ENCODE measurements at regions not wholly inside any gene's neighbourhood (a gene's known extent, or its start where the extent isn't known, plus 50 kb on each side); places are given as distances from the start of the nearest gene placed in this dataset.
"Not testable (repeated sequence)": the region's sequence is repeated elsewhere in the genome, so short reads cannot be mapped to it uniquely, and the experiment has no call there.

GRCh38 chr2:90231199-90231598 is 1539.7 kb downstream of the RPIA start:
- H3K27ac ChIP-seq (ENCODE audit: low read length); H3K27me3 ChIP-seq (ENCODE audit: low read length); DNase-seq; POLR2A ChIA-PET (ENCODE audit: unreplicated experiment); H3F3A ChIP-seq (ENCODE audit: low read length, unreplicated experiment); BruUV-seq (replicated peaks); H3K9me2 ChIP-seq (replicated peaks; ENCODE audit: low read length); H3K9ac ChIP-seq (ENCODE audit: low read length); CTCF ChIA-PET; H3K79me2 ChIP-seq (ENCODE audit: low read length); H2AFZ ChIP-seq (ENCODE audit: low read length); H3K4me3 ChIP-seq (ENCODE audit: low read length); H3K4me2 ChIP-seq (ENCODE audit: low read length); ATAC-seq; H3K36me3 ChIP-seq (ENCODE audit: low read depth, low read length); H3K4me1 ChIP-seq (ENCODE audit: insufficient read depth, low read length); H3K9me3 ChIP-seq (ENCODE audit: low read length); H4K20me1 ChIP-seq (ENCODE audit: low read length); intact Hi-C loops (cut with micrococcal nuclease): not testable (repeated sequence)

- H3K4me3 ChIP-seq (ENCODE audit: low read length); H3K79me2 ChIP-seq (ENCODE audit: low read length); H2AFZ ChIP-seq (ENCODE audit: low read length); H3K36me3 ChIP-seq (ENCODE audit: low read depth, low read length); intact Hi-C loops (cut with micrococcal nuclease); H3F3A ChIP-seq (ENCODE audit: low read length, unreplicated experiment); H3K4me1 ChIP-seq (ENCODE audit: insufficient read depth, low read length); POLR2A ChIA-PET (ENCODE audit: unreplicated experiment); H3K4me2 ChIP-seq (ENCODE audit: low read length); DNase-seq; H3K9me3 ChIP-seq (ENCODE audit: low read length); H3K9me2 ChIP-seq (replicated peaks; ENCODE audit: low read length); BruUV-seq (replicated peaks); H3K27ac ChIP-seq (ENCODE audit: low read length); ATAC-seq; H4K20me1 ChIP-seq (ENCODE audit: low read length); H3K9ac ChIP-seq (ENCODE audit: low read length); H3K27me3 ChIP-seq (ENCODE audit: low read length); CTCF ChIA-PET: not testable (repeated sequence)
Observed at GRCh38 chr2:90235452-90235851, 1544.0 kb downstream of the RPIA start.

GRCh38 chr2:90237923-90238361 is 1546.5 kb downstream of the RPIA start:
- TF ChIP-seq CTCF (conservative IDR thresholded peaks at IDR 0.05; ENCODE audit: low read depth, low read length) = 0 out of 2 replicates have a peak, but pooled peaks have one; percentile 19
- POLR2A ChIA-PET (ENCODE audit: unreplicated experiment); H3K4me3 ChIP-seq (ENCODE audit: low read length); H3K36me3 ChIP-seq (ENCODE audit: low read depth, low read length); H3K4me2 ChIP-seq (ENCODE audit: low read length); H3K27me3 ChIP-seq (ENCODE audit: low read length); H3K9me2 ChIP-seq (replicated peaks; ENCODE audit: low read length); intact Hi-C loops (cut with micrococcal nuclease); H3K27ac ChIP-seq (ENCODE audit: low read length); H2AFZ ChIP-seq (ENCODE audit: low read length); ATAC-seq; BruUV-seq (replicated peaks); H3K4me1 ChIP-seq (ENCODE audit: insufficient read depth, low read length); CTCF ChIA-PET; H3K9ac ChIP-seq (ENCODE audit: low read length); H3K9me3 ChIP-seq (ENCODE audit: low read length); H3F3A ChIP-seq (ENCODE audit: low read length, unreplicated experiment); H3K79me2 ChIP-seq (ENCODE audit: low read length); H4K20me1 ChIP-seq (ENCODE audit: low read length): not testable (repeated sequence)
- DNase-seq = peak; percentile 10

- H3K36me3 ChIP-seq (ENCODE audit: low read depth, low read length); H3K4me3 ChIP-seq (ENCODE audit: low read length); H3K79me2 ChIP-seq (ENCODE audit: low read length); H3K9me3 ChIP-seq (ENCODE audit: low read length); H2AFZ ChIP-seq (ENCODE audit: low read length); ATAC-seq; DNase-seq; intact Hi-C loops (cut with micrococcal nuclease); CTCF ChIA-PET; H3K27ac ChIP-seq (ENCODE audit: low read length); H3K9me2 ChIP-seq (replicated peaks; ENCODE audit: low read length); H4K20me1 ChIP-seq (ENCODE audit: low read length); H3F3A ChIP-seq (ENCODE audit: low read length, unreplicated experiment); H3K9ac ChIP-seq (ENCODE audit: low read length); POLR2A ChIA-PET (ENCODE audit: unreplicated experiment); BruUV-seq (replicated peaks); H3K27me3 ChIP-seq (ENCODE audit: low read length); H3K4me2 ChIP-seq (ENCODE audit: low read length); H3K4me1 ChIP-seq (ENCODE audit: insufficient read depth, low read length): not testable (repeated sequence)
Observed at GRCh38 chr2:90238505-90239230, 1547.2 kb downstream of the RPIA start.

GRCh38 chr2:90239769-90240168 is 1548.3 kb downstream of the RPIA start:
- BruUV-seq (replicated peaks); H3K4me1 ChIP-seq (ENCODE audit: insufficient read depth, low read length); H3K9ac ChIP-seq (ENCODE audit: low read length); H3K27ac ChIP-seq (ENCODE audit: low read length); H3K4me2 ChIP-seq (ENCODE audit: low read length); POLR2A ChIA-PET (ENCODE audit: unreplicated experiment); CTCF ChIA-PET; H3K4me3 ChIP-seq (ENCODE audit: low read length); H3K9me3 ChIP-seq (ENCODE audit: low read length); H3F3A ChIP-seq (ENCODE audit: low read length, unreplicated experiment); DNase-seq; H4K20me1 ChIP-seq (ENCODE audit: low read length); H3K36me3 ChIP-seq (ENCODE audit: low read depth, low read length); intact Hi-C loops (cut with micrococcal nuclease); ATAC-seq; H3K27me3 ChIP-seq (ENCODE audit: low read length); H3K9me2 ChIP-seq (replicated peaks; ENCODE audit: low read length); H2AFZ ChIP-seq (ENCODE audit: low read length); H3K79me2 ChIP-seq (ENCODE audit: low read length): not testable (repeated sequence)

- DNase-seq; H3K27me3 ChIP-seq (ENCODE audit: low read length); H2AFZ ChIP-seq (ENCODE audit: low read length); H3K27ac ChIP-seq (ENCODE audit: low read length); H3K4me2 ChIP-seq (ENCODE audit: low read length); H3K4me3 ChIP-seq (ENCODE audit: low read length); BruUV-seq (replicated peaks); ATAC-seq; POLR2A ChIA-PET (ENCODE audit: unreplicated experiment); H3K79me2 ChIP-seq (ENCODE audit: low read length); H4K20me1 ChIP-seq (ENCODE audit: low read length); H3K4me1 ChIP-seq (ENCODE audit: insufficient read depth, low read length); H3F3A ChIP-seq (ENCODE audit: low read length, unreplicated experiment); H3K36me3 ChIP-seq (ENCODE audit: low read depth, low read length); intact Hi-C loops (cut with micrococcal nuclease); H3K9ac ChIP-seq (ENCODE audit: low read length); H3K9me2 ChIP-seq (replicated peaks; ENCODE audit: low read length); H3K9me3 ChIP-seq (ENCODE audit: low read length); CTCF ChIA-PET: not testable (repeated sequence)
Observed at GRCh38 chr2:90244902-90245765, 1553.7 kb downstream of the RPIA start.

Measured in PC-3 (cell line).